ENCODE measurements at regions not wholly inside any gene's neighbourhood (a gene's known extent, or its start where the extent isn't known, plus 50 kb on each side); places are given as distances from the start of the nearest gene placed in this dataset.
A peak's percentile ranks its signal among the peaks of the same experiment; 100 is the strongest.

DNA sequence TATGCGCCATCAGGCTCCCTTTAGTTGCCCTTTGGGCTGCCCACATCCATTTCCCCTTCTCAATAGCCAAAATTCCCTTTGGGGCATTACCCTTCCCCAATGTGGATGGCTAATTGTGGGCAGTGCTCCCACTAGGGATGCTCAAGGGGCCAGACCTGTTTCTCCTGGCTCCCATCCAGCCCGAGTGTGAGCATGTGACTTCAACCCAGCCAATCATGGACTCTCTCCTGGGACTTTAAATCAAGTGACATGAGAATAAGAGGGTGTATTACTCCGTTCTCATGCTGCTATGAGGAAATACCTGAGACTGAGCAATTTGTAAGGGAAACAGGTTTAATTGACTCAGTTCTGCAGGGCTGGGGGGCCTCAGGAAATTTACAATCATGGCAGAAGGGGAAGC, 60.9 kb upstream of the WSB1 start:
- H3K4me3 ChIP-seq (ENCODE audit: low read length), result no peak overlapping the region

DNA sequence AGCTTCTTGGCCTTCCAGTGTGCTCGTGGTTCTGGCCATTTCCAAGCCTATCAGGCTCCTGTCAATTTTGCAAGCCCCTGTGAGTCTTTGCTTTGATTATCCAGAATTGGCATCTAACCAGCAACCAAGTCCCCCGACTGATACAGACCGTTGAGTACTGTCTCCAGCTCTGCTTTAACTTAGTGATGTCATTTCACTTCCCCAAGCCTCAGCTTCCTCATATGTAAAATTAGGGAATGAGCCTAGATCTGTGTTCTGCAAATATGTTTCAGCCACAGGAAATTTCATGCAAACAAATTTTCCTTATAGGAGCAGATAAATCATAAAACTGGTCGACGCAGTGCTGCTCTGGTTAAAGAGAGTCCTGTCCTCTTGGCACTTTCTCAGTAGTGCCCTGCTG, 60.1 kb upstream of the WSB1 start:
- no peak for DNase-seq (ENCODE audit: low read depth, low spot score)
- H3K4me3 ChIP-seq (ENCODE audit: low read length), result no peak overlapping the region

More for the DNA sequence above, 60.9 kb upstream of the WSB1 start:
- no peak for DNase-seq (ENCODE audit: low read depth, low spot score)

- H3K4me3 ChIP-seq (ENCODE audit: low read length), result no peak overlapping the region
- peak; percentile 67 for DNase-seq (ENCODE audit: low read depth, low spot score)
These were observed 57.1 kb upstream of the WSB1 start for GRCh38 chr17:27236717-27237315.

GRCh38 chr17:27237890-27238289, 56.0 kb upstream of the WSB1 start:
- H3K4me3 ChIP-seq (ENCODE audit: low read length), result no peak overlapping the region
- no peak for DNase-seq (ENCODE audit: low read depth, low spot score)

DNA sequence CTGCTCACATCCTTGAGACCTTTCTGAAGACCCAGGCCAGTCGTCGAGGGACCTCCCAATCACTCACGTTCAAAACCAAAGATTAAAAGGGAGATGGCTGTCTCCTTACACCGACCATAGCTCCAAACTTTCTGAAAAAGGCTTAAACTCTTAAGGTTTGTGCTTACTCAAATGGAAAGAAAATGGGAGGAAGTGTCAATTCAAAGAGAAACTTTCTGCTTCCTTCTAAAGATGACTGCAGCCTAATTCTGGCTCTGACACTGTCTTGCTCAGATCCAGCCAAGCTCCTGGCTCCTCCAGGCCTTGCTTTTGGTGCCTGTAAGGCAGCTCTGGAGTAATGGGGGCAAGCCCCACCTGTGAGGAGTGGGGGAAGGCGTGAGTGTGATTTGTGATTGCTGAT, 54.9 kb upstream of the WSB1 start:
- no peak for DNase-seq (ENCODE audit: low read depth, low spot score)
- no peak overlapping the region for H3K4me3 ChIP-seq (ENCODE audit: low read length)

GRCh38 chr17:27239584-27239983, 54.3 kb upstream of the WSB1 start:
- no peak overlapping the region for H3K4me3 ChIP-seq (ENCODE audit: low read length)
- DNase-seq (ENCODE audit: low read depth, low spot score), result no peak

DNA sequence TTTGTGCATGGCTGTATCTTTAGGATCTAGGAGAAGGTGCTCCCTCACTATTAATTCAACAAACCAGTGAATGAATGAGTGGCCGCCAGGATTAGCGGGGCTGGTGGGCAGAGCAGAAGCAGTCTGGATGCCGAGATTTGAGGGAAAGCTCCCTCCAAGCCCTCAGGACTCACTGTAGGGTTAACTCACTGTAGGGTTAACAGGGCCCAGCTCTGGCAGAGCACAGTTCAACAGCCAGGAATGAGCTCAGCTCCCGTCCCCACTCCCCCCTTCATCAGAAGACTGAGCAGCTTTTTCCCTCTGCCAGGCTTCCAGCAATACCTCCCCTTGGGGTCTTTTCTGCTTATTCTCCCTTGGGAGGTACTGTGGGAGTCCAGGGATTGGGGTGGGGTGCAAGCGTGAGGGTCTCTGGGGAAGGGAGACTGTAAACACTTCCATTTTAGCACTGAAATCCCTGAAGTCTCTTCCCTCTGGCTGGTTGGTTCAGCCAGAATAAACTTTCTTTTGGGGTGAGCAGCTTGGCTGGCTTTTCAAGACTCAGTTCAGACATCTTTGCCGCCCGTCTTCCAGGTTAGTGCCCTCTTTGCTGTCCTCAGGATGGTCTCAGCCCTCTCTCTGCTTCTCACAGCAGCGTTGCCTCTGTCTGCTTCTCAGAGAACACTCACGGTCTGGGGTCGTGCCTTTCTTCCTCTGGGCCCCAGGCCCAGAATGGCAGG, 53.7 kb upstream of the WSB1 start:
- DNase-seq (ENCODE audit: low read depth, low spot score), result no peak
- H3K4me3 ChIP-seq (ENCODE audit: low read length), result no peak overlapping the region

DNA sequence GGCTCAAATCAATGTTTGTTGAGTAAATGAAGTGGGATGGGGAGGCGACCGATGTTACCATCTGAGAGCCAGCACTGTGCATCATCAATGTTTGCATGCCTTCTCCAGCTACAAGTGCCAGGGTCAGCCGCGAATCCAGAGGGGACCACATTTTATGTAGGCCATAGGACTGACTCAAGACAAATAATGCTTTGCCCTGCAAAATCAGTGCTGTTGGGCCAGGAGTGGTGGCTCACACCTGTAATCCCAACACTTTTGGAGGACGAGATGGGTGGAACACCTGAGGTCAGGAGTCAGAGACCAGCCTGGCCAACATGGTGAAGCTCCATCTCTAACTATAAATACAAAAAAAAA, 53.1 kb upstream of the WSB1 start:
- H3K4me3 ChIP-seq (ENCODE audit: low read length), result no peak overlapping the region
- no peak for DNase-seq (ENCODE audit: low read depth, low spot score)

- no peak overlapping the region for H3K4me3 ChIP-seq (ENCODE audit: low read length)
- DNase-seq (ENCODE audit: low read depth, low spot score), result no peak
These were observed 52.5 kb upstream of the WSB1 start for GRCh38 chr17:27241346-27241946.

- H3K4me3 ChIP-seq (ENCODE audit: low read length), result no peak overlapping the region
- DNase-seq (ENCODE audit: low read depth, low spot score), result no peak
These were observed 51.0 kb upstream of the WSB1 start for GRCh38 chr17:27242951-27243350.

DNA sequence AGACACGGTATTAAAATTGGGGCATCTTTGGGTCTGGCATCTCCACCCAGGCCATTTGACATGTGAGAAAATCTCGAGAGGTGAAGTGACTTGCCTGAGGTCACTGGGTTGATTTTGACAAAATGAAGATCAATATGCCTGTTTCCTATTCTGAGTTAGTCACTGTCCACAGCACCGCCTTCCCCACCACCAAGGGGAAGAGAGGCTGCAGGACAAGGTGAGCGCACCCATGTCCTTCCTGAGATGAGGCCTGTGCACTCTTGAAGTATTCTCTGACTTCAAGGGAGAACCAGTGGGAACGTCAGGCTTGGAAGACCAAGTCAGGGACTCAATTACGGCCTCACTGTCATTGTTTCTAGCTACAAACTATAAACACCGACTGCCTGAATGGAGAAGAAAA, 49.9 kb upstream of the WSB1 start:
- DNase-seq (ENCODE audit: low read depth, low spot score), result no peak
- no peak overlapping the region for H3K4me3 ChIP-seq (ENCODE audit: low read length)

All from Jurkat, Clone E6-1 (cell line).